ENCODE measurements at regions not wholly inside any gene's neighbourhood (a gene's known extent, or its start where the extent isn't known, plus 50 kb on each side); places are given as distances from the start of the nearest gene placed in this dataset.

- no peak for TF ChIP-seq JUND (IDR thresholded peaks at IDR 0.05; ENCODE audit: low read depth)
- in situ Hi-C loops (cut with HindIII; ENCODE audit: low pct_unique_long_range_greater_than_20kb, low sequenced_read_pairs): no loop called here
- DNase-seq (ENCODE audit: low read depth in 1 of 2, low spot score in 1 of 2): no peak
Observed at GRCh38 chr21:38054334-38054733, 138.1 kb upstream of the KCNJ6 start.

GRCh38 chr21:38056481-38056880 lies 140.2 kb upstream of the KCNJ6 start:
- in situ Hi-C loops (cut with HindIII; ENCODE audit: low pct_unique_long_range_greater_than_20kb, low sequenced_read_pairs): no loop called here
- no peak for TF ChIP-seq JUND (IDR thresholded peaks at IDR 0.05; ENCODE audit: low read depth)
- no peak for DNase-seq (ENCODE audit: low read depth in 1 of 2, low spot score in 1 of 2)

- no peak for DNase-seq (ENCODE audit: low read depth in 1 of 2, low spot score in 1 of 2)
- in situ Hi-C loops (cut with HindIII; ENCODE audit: low pct_unique_long_range_greater_than_20kb, low sequenced_read_pairs): no loop called here
- no peak for TF ChIP-seq JUND (IDR thresholded peaks at IDR 0.05; ENCODE audit: low read depth)
Observed at GRCh38 chr21:38057626-38058025, 141.4 kb upstream of the KCNJ6 start.

DNA sequence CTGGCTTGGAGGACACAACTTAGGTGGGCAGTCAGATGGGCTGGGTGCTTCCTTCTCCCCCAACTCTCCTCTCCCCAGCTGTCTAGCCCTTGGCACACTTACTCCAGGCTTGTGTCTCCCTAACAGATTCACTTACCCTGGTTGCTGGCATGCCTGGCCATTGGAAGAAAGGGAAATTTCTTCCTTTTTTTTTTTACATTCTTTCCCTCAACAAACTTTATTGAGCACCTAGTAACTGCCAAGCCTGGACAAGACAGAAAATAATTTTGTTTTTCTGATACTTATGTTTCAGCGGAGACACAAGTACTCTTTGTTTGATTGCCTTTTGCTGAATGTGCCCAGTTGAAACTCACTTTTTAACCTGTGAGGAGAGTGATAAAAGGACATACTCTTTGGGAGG lies 144.3 kb upstream of the KCNJ6 start:
- in situ Hi-C loops (cut with HindIII; ENCODE audit: low pct_unique_long_range_greater_than_20kb, low sequenced_read_pairs): no loop called here
- DNase-seq (ENCODE audit: low read depth in 1 of 2, low spot score in 1 of 2): no peak
- no peak for TF ChIP-seq JUND (IDR thresholded peaks at IDR 0.05; ENCODE audit: low read depth)

GRCh38 chr21:38067086-38067739 lies 151.0 kb upstream of the KCNJ6 start:
- TF ChIP-seq JUND (IDR thresholded peaks at IDR 0.05; ENCODE audit: low read depth): no peak
- in situ Hi-C loops (cut with HindIII; ENCODE audit: low pct_unique_long_range_greater_than_20kb, low sequenced_read_pairs): no loop called here
- no peak for DNase-seq (ENCODE audit: low read depth in 1 of 2, low spot score in 1 of 2)

GRCh38 chr21:38072489-38072888 lies 156.2 kb upstream of the KCNJ6 start:
- in situ Hi-C loops (cut with HindIII; ENCODE audit: low pct_unique_long_range_greater_than_20kb, low sequenced_read_pairs): no loop called here
- no peak for DNase-seq (ENCODE audit: low read depth in 1 of 2, low spot score in 1 of 2)
- no peak for TF ChIP-seq JUND (IDR thresholded peaks at IDR 0.05; ENCODE audit: low read depth)

GRCh38 chr21:38075833-38076587 lies 159.8 kb upstream of the KCNJ6 start:
- in situ Hi-C loops (cut with HindIII; ENCODE audit: low pct_unique_long_range_greater_than_20kb, low sequenced_read_pairs): no loop called here
- no peak for TF ChIP-seq JUND (IDR thresholded peaks at IDR 0.05; ENCODE audit: low read depth)
- DNase-seq (ENCODE audit: low read depth in 1 of 2, low spot score in 1 of 2): no peak

DNA sequence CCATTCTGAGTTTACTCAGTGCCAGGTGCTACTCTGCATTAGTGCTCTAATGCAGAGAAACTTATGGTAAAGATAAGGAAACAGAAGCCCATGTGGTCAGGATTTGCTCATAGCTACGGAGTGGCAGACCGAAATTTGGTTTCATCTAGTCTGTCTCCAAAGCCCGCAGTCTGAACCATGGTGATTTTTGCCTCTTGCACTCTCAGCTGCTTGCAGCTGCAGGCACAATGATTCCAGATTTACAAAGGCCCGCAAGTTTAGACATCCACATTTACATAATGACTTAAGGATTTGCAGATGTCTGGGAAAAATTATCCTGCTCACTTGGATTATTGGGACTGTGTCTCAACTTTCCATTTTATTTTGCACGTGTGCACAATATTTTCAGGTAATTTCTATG lies 161.3 kb upstream of the KCNJ6 start:
- no peak for TF ChIP-seq JUND (IDR thresholded peaks at IDR 0.05; ENCODE audit: low read depth)
- in situ Hi-C loops (cut with HindIII; ENCODE audit: low pct_unique_long_range_greater_than_20kb, low sequenced_read_pairs): no loop called here
- no peak for DNase-seq (ENCODE audit: low read depth in 1 of 2, low spot score in 1 of 2)

DNA sequence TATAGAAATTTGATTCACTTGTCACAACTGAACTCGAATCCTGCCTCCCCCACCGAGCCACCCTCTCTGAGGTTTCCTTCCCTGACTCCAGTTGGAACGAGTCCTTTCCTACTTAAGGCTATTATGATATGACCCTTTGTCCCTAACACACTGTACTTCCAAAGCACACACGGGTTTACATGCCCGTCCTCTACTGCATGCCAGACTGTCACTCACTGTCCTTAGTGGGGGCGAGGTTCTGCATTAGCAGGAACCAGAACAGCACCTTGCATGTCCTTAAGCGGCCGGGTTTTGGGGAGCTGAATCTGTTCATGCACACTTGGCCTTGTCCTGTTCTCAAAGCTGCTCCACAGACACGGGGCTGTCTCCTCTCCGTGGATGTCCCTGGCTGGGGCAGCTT lies 164.6 kb upstream of the KCNJ6 start:
- TF ChIP-seq JUND (IDR thresholded peaks at IDR 0.05; ENCODE audit: low read depth): no peak
- in situ Hi-C loops (cut with HindIII; ENCODE audit: low pct_unique_long_range_greater_than_20kb, low sequenced_read_pairs): no loop called here
- DNase-seq (ENCODE audit: low read depth in 1 of 2, low spot score in 1 of 2): no peak

DNA sequence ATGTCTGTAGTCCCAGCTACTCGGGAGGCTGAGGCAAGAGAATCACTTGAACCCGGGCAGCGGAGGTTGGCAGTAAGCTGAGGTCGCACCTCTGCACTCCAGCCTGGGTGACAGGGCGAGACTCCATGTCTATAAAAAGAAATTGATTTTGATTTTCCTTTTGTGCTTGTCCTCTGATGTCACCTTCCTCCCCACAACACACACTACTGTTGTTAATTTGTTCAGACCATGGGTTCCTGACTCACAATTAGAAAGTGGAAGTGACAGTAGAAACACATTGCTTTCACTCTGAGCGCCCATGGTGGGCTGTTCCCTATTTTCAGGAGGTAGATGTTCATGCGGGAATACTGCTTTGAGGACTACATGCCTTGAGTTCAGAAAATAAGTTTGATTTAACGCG lies 165.5 kb upstream of the KCNJ6 start:
- no peak for TF ChIP-seq JUND (IDR thresholded peaks at IDR 0.05; ENCODE audit: low read depth)
- DNase-seq (ENCODE audit: low read depth in 1 of 2, low spot score in 1 of 2): no peak
- in situ Hi-C loops (cut with HindIII; ENCODE audit: low pct_unique_long_range_greater_than_20kb, low sequenced_read_pairs): no loop called here

- DNase-seq (ENCODE audit: low read depth in 1 of 2, low spot score in 1 of 2): no peak
- in situ Hi-C loops (cut with HindIII; ENCODE audit: low pct_unique_long_range_greater_than_20kb, low sequenced_read_pairs): no loop called here
- no peak for TF ChIP-seq JUND (IDR thresholded peaks at IDR 0.05; ENCODE audit: low read depth)
Observed at GRCh38 chr21:38082936-38083485, 166.8 kb upstream of the KCNJ6 start.

DNA sequence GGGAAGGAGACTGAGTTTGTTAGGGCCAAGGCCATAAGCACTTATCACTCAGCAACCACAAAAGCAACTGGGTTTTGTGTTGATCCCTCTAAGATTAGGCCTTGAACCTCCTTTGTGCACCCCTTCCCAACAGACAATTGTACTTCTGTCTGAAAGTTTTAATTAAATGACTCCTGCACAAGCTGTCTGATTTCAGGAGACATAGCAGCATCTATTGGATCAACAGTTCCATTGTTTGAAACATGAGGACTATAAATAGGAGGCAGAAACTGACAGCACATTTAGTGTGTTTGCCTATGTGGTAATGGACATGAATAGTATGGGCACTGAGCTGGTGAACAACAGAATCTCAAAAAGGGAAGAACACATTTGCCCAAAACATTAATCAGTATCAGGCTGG lies 167.3 kb upstream of the KCNJ6 start:
- in situ Hi-C loops (cut with HindIII; ENCODE audit: low pct_unique_long_range_greater_than_20kb, low sequenced_read_pairs): no loop called here
- TF ChIP-seq JUND (IDR thresholded peaks at IDR 0.05; ENCODE audit: low read depth): no peak
- no peak for DNase-seq (ENCODE audit: low read depth in 1 of 2, low spot score in 1 of 2)

GRCh38 chr21:38086580-38086979 lies 170.2 kb upstream of the KCNJ15 start:
- no peak for DNase-seq (ENCODE audit: low read depth in 1 of 2, low spot score in 1 of 2)
- in situ Hi-C loops (cut with HindIII; ENCODE audit: low pct_unique_long_range_greater_than_20kb, low sequenced_read_pairs): no loop called here

More at GRCh38 chr21:38086580-38086979, 170.2 kb upstream of the KCNJ15 start:
- TF ChIP-seq JUND (IDR thresholded peaks at IDR 0.05; ENCODE audit: low read depth): no peak

Measured in T47D (cell line).